ENCODE measurements at regions not wholly inside any gene's neighbourhood (a gene's known extent, or its start where the extent isn't known, plus 50 kb on each side); places are given as distances from the start of the nearest gene placed in this dataset.

DNA sequence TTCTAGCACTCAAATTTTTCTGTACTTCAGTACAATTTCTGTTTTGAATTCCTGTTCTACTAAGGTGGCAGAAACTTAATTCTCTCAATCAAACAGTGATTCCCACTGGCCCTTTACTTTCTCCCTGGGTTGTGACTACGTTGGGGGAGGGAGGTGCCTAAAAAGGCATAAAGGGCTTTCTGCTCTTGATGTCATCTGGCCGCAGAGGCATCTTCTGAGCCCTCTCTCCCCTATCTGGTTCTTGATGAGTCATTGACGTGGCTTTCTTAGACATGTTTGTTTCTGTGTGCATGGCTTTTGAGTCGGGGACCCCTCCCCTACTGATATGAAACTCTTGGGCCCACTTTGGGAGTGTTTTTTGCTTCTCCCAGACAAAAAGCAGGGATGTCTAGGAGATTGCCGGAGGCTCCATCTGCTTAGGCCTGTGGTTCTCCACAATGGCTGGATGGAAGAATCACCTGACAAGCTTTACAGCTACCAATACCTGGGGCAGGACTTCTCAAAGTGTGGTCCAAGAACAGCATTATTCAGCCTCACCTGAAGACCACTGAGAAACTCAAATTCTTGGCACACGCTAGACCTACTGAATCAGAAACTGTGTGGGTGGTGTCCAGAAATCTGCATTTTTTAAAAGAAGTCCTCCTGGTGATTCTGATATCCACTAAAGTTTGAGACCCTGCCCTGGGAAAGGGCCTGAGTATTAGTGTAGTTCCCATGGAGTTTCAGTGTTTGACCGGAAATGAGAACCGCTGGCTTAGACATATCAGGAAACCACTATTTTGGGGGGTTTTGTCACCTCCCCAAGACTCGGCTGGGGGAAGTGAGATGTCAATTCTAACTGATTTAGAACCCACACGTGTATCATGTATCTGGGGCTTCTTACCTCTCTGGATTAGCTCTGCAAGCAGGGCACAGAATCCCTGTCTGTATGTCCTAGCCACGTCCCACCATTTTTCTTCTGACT lies 395.7 kb upstream of the PDE3A start:
- Mint-ChIP-seq H3K27ac (no peak overlapping the region), H3K4me1 (peaks cover 24% of the 10 kb centered on the region)
- ATAC-seq, result peak; percentile 80

DNA sequence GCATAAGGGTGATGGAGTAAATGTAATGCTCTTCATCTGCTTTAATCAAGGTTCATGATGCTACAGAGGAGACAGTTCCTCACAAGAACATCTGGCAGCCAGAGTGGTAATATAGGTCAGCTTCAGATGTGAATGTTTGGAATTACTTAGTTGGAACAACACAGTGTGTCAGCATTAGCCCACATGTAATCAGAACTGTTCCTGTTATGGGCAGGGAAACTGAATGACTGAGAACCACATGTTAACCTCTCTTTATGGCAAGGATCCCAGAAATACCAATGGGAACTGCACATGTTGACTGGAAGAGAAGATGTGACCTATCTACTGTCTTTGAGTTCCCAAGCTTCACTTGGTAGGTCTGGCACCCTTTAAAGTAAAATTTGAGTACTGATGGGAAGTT lies 390.1 kb upstream of the PDE3A start:
- Mint-ChIP-seq H3K36me3 (ENCODE audit: low read depth) (no peaks in the 10 kb centered on the region), H3K4me1 (peaks cover 13% of the 10 kb centered on the region), H3K27ac (no peak overlapping the region), H3K4me3 (no peak overlapping the region), H3K9me3 (no peaks in the 10 kb centered on the region), H3K27me3 (peaks cover 2% of the 10 kb centered on the region)
- DNase-seq (no peak), ATAC-seq (no peak)

More for the DNA sequence above, 395.7 kb upstream of the PDE3A start:
- H3K4me3 Mint-ChIP-seq, result no peak overlapping the region
- no peaks in the 10 kb centered on the region for H3K36me3 Mint-ChIP-seq (ENCODE audit: low read depth)
- no peaks in the 10 kb centered on the region for H3K9me3 Mint-ChIP-seq
- peaks cover 4% of the 10 kb centered on the region for H3K27me3 Mint-ChIP-seq
- peak; percentile 10 for DNase-seq

DNA sequence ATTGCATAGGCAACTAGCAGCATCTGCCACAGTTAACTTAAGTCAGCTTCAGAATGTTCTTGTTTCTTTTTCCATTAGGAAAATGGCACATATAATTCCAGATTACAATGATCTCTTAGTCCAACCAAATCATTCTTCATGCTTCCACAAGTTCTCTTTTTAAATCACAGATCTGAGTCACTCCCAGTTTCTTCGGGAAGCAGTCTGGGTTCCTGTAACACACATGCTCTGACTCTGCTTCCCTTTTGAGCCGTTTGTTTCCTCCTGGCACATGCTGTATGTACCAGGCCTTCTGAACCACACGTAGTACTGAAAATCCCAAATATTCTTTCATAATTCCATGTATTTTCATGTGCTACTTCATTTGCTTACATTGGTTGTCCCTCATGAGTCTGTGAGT lies 388.8 kb upstream of the PDE3A start:
- Mint-ChIP-seq H3K9me3 (no peaks in the 10 kb centered on the region), H3K4me3 (no peak overlapping the region), H3K4me1 (peaks cover 11% of the 10 kb centered on the region), H3K27ac (no peak overlapping the region), H3K36me3 (ENCODE audit: low read depth) (no peaks in the 10 kb centered on the region), H3K27me3 (peaks cover 2% of the 10 kb centered on the region)
- ATAC-seq (no peak), DNase-seq (no peak)

DNA sequence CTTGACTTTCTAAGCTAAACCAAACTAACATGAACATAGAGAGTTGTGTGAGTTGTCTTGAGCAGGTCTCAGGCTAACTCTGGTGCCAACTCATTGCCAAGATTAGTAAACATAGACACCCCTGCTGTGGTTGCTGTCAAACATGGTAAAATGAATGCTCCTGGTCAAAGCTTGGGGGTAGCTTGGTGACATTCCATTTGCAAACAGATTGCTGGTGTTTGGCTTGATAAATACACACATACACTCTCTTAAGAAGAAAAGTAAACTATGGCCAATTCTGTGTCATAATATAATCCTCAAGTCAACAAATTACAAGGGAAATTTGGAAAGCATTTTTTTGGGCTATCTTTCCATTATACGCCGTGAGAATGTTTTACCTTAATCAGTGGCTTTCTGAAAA lies 386.4 kb upstream of the PDE3A start:
- Mint-ChIP-seq H3K36me3 (ENCODE audit: low read depth) (no peaks in the 10 kb centered on the region), H3K4me3 (no peak overlapping the region), H3K27ac (no peak overlapping the region), H3K9me3 (no peaks in the 10 kb centered on the region), H3K4me1 (peaks cover 8% of the 10 kb centered on the region), H3K27me3 (no peaks in the 10 kb centered on the region)
- no peak for ATAC-seq
- DNase-seq, result no peak

DNA sequence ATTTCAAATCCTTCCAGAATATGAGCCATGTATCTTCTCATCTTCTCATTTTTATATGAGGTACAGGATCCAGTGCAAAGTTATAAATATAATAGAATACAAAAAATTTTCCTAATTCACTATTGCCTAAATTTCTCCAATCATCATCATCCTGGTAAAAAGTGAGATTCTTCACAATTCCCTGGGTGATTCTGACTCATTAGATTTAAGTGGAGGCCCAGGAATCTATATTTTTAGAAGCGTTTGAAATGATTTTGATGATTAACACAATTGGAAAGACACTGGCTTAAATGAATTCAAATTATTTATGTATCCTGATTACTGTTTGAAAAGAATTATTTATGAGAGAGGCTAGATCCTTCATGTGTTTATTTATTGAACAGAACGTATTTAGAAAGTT lies 380.3 kb upstream of the PDE3A start:
- no peak overlapping the region for H3K4me3 Mint-ChIP-seq
- H3K36me3 Mint-ChIP-seq (ENCODE audit: low read depth), result no peaks in the 10 kb centered on the region
- H3K4me1 Mint-ChIP-seq, result no peaks in the 10 kb centered on the region
- H3K9me3 Mint-ChIP-seq, result no peaks in the 10 kb centered on the region
- no peak overlapping the region for H3K27ac Mint-ChIP-seq
- H3K27me3 Mint-ChIP-seq, result no peaks in the 10 kb centered on the region
- ATAC-seq, result no peak
- no peak for DNase-seq

DNA sequence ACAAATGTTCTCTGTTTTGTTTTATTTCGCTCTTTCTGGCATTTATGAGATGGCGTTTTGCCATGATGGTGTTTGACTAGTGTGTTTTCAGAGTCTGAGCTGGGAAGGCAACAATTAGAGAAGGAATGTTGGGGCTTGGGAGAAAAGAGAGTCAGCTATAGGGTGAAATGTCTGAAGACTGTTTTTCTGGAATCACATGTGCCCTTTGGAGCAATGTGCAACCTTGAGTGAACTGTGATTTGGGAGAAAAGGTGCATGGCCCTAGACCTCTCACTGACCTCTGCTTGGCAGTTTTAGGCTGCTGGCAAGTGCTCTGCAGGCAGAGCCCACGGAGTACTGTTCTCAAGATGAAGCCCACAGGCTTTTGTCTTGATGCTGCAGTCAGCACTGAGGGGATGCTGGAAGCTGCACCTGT lies 379.9 kb upstream of the PDE3A start:
- Mint-ChIP-seq H3K27ac (no peak overlapping the region), H3K4me1 (no peaks in the 10 kb centered on the region), H3K36me3 (ENCODE audit: low read depth) (no peaks in the 10 kb centered on the region), H3K27me3 (no peaks in the 10 kb centered on the region), H3K9me3 (no peaks in the 10 kb centered on the region), H3K4me3 (no peak overlapping the region)
- DNase-seq, result no peak
- ATAC-seq, result no peak

DNA sequence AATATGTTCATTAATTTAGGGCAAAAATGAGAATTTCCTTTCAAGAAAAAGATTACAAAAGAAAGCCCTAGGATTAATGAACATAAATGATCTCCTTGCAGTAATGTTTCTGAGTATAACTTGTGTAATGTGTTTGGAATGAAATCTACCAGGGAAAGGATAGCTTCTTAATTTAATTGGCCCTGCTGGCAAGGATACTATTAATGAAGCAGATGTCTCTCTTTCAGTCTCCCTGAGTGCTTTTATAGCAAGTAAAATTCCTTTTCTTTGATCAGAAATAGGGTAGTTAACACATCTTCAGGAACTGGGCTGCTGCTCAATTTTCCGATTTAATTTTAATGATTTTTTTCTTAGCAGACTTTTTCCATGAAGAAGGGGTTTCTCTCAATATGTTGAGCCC lies 379.4 kb upstream of the PDE3A start:
- Mint-ChIP-seq H3K9me3 (no peaks in the 10 kb centered on the region), H3K27me3 (no peaks in the 10 kb centered on the region), H3K36me3 (ENCODE audit: low read depth) (no peaks in the 10 kb centered on the region), H3K4me3 (no peak overlapping the region), H3K27ac (no peak overlapping the region), H3K4me1 (no peaks in the 10 kb centered on the region)
- ATAC-seq (no peak), DNase-seq (no peak)

DNA sequence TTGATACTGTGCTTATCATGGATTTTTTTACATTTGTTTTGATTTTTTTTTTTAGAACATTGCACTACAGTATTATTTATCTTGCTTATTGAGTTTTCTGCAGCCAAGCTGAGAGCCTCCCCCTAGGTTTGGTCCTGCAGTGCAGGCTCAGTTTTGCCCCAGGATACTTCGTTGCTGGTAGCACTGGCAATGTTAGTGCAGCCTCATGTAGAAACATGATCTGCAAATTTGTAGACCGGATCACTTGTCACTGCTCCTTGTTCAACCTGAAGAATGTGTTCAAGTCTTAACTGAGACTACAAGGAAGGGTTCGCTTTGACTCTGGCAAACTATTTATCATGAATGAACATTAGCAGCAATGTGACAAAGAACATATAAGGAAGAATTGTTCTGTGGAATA lies 377.2 kb upstream of the PDE3A start:
- Mint-ChIP-seq H3K27me3 (no peaks in the 10 kb centered on the region), H3K4me1 (no peaks in the 10 kb centered on the region), H3K27ac (no peak overlapping the region), H3K36me3 (ENCODE audit: low read depth) (no peaks in the 10 kb centered on the region), H3K4me3 (no peak overlapping the region), H3K9me3 (no peaks in the 10 kb centered on the region)
- no peak for ATAC-seq
- no peak for DNase-seq

DNA sequence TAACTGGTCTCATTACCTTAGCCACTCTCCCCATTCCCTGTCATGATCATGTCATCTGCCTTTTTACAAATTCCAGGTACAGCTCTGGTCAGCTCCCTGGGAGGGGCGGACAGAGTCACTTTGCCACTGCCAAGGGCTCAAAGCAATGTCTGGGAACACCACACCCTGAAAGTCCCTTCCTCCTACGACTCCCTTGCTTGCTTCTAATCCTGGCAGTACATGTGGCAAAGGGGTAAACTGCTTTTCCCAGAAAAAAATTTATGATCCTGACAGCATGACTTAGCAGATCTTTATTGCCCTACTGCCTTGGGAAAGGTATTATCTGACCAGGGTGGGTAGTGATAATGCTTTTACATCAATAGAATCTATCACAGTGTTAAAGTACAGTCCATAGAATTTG lies 376.0 kb upstream of the PDE3A start:
- Mint-ChIP-seq H3K27ac (no peak overlapping the region), H3K27me3 (no peaks in the 10 kb centered on the region), H3K9me3 (no peaks in the 10 kb centered on the region), H3K4me3 (no peak overlapping the region), H3K4me1 (no peaks in the 10 kb centered on the region), H3K36me3 (ENCODE audit: low read depth) (no peaks in the 10 kb centered on the region)
- DNase-seq (no peak), ATAC-seq (no peak)

DNA sequence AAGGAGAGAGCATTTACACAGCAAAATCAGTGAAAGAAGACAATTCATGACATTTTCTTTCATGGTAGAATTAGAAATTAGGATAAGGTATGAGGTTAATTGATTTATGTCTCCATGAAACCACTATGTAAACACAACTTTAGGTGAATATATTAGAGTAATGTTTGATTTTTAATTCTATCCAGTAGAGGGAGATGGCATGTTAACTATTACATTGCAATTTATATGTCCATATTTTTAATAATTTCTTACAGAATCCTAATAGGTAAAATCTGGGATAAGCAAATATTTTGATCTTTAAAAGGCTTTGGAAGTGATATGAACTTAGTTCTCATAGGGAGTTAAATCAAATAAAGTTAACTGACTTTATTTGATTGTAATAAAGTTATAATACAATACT lies 373.4 kb upstream of the PDE3A start:
- Mint-ChIP-seq H3K4me3 (no peak overlapping the region), H3K36me3 (ENCODE audit: low read depth) (no peaks in the 10 kb centered on the region), H3K27me3 (no peaks in the 10 kb centered on the region), H3K27ac (no peak overlapping the region), H3K9me3 (no peaks in the 10 kb centered on the region), H3K4me1 (no peaks in the 10 kb centered on the region)
- DNase-seq, result no peak
- ATAC-seq, result no peak

DNA sequence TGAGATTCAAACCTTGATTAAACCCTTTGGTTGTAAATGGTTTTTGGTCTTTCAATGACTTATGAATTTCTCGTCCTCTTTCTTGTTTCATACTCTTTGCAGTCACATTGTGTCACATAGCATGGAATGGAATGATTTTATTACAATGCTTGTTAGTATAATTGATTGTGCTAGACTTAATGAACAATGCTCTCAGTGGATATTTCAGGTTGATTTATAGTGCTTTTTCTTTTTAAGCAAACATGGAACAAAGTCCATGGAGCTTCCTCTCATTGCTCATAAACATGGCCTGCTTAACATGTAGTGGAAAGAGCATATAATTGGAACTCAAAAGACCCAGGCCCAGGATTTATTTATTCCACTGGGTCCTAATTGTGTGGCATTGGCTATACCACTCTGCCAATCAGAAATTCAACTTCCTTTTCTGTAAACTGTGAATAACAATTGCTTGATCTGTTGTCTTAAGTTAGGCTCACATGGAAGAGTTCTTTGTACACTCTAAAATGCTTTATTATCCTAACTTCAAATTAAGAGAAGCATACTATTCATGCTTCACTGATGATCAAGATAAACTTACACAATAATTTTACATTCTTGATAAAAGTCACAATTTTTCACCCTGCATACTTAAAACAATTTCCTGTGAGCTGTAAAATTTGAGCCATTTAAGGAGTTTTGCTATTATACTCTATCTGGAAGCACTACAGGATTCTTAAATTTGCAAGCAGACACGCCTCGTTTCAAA lies 370.5 kb upstream of the PDE3A start:
- H3K27me3 Mint-ChIP-seq, result no peaks in the 10 kb centered on the region
- H3K36me3 Mint-ChIP-seq (ENCODE audit: low read depth), result no peaks in the 10 kb centered on the region
- DNase-seq (no peak), ATAC-seq (no peak)
- no peak overlapping the region for H3K4me3 Mint-ChIP-seq
- H3K27ac Mint-ChIP-seq, result no peak overlapping the region
- peaks cover 4% of the 10 kb centered on the region for H3K9me3 Mint-ChIP-seq
- no peaks in the 10 kb centered on the region for H3K4me1 Mint-ChIP-seq

DNA sequence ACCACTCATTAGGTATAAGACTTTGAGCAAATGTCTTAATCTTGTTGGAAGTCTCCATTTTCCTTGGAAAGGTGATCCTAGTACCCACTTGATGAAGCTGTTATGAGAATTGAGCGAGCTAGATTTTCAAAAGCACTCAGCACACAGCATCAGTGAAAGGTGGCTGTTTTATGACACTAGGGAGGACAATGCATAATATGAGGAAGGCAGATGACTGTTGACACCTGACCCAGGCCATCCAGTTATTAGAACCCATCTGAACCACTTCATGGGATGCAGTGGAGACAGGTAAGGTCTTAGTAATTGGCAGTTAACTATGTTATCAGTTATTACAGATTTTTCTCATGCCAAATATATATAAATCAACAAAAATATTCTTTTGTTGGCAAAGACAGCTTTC lies 369.9 kb upstream of the PDE3A start:
- ATAC-seq (no peak), DNase-seq (no peak)
- H3K4me1 Mint-ChIP-seq, result no peaks in the 10 kb centered on the region
- H3K27me3 Mint-ChIP-seq, result no peaks in the 10 kb centered on the region
- no peak overlapping the region for H3K27ac Mint-ChIP-seq
- peaks cover 4% of the 10 kb centered on the region for H3K9me3 Mint-ChIP-seq
- no peaks in the 10 kb centered on the region for H3K36me3 Mint-ChIP-seq (ENCODE audit: low read depth)
- no peak overlapping the region for H3K4me3 Mint-ChIP-seq

DNA sequence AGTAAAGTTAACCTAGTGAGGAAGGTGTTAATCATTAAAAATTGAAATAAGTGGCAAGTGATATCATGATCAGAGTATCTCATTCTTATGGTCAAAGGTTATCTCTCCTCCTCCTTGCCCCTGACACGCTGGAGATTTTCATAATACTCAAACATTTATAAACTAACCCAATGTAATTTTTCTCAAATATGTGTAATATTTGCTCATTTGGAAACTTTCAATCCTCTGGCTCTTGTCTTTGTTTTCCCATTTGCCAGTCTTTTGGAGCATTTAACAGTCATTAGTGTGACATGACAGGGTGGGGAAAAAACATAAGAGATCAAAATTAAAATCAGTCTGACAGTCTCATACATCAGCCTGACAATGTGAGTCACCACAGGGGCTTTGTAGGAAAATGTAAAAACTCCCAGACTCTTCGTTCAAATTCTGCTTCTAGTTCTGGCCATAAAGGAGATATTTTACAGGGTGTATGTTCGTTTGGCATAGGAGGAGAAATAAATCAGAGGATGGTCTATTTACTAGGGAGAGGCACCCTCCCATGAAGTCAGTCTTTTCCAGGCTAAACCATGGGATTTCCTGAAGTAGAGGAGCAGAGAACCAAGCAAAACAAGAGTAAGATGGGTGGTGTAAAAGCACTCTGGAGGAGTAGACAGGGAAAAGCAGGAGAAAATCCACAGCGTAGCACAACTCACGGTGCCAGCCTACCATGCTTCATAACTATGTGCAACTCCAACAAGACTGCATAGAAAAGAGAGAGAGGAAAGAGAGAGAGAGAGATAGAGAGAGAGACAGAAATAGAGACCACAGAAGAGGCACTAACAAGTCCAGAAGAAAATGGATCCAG lies 369.2 kb upstream of the PDE3A start:
- no peaks in the 10 kb centered on the region for H3K36me3 Mint-ChIP-seq (ENCODE audit: low read depth)
- H3K27me3 Mint-ChIP-seq, result no peaks in the 10 kb centered on the region
- H3K27ac Mint-ChIP-seq, result no peak overlapping the region
- peaks cover 4% of the 10 kb centered on the region for H3K9me3 Mint-ChIP-seq
- ATAC-seq, result no peak
- H3K4me1 Mint-ChIP-seq, result no peaks in the 10 kb centered on the region
- H3K4me3 Mint-ChIP-seq, result no peak overlapping the region
- DNase-seq, result no peak

DNA sequence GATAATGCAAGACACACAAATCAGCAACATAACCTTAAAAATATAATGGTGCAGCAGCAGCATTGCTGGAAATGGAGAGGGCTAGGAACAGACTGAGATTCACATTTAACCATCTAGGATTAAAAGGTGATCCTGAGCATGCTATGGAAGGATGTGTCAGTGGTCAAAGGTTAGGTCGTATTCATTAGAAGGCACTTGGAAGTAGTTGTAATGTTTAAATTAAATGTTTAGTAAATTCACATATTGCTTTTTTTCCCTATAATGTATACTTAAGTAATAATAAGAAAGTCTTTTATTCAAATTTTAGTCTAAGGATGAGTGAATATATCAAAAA lies 368.6 kb upstream of the PDE3A start:
- Mint-ChIP-seq H3K4me1 (no peaks in the 10 kb centered on the region), H3K27me3 (no peaks in the 10 kb centered on the region), H3K9me3 (peaks cover 4% of the 10 kb centered on the region), H3K36me3 (ENCODE audit: low read depth) (no peaks in the 10 kb centered on the region), H3K4me3 (no peak overlapping the region), H3K27ac (no peak overlapping the region)
- DNase-seq (no peak), ATAC-seq (no peak)
